T47D (cell line): ENCODE measurements at regions not wholly inside any gene's neighbourhood (a gene's known extent, or its start where the extent isn't known, plus 50 kb on each side); places are given as distances from the start of the nearest gene placed in this dataset.

Experiments used
- DNase-seq, 2 experiments: peaks; one replicate each; pipeline versions ENCODE4 v3.0.0 to v3.0.0-alpha.2; 2011 to 2012; ENCODE audit warnings: low read depth in 1 of 2, low spot score in 1 of 2
- JUND ChIP-seq: IDR thresholded peaks from 2 replicates; pipeline ENCODE4 v1.6.1; 2012; ENCODE audit warnings: low read depth
- in situ Hi-C: cut with HindIII; loops from 2 replicates; pipeline ENCODE4 v1.10.0; 2016; ENCODE audit warnings: low sequenced_read_pairs, low pct_unique_long_range_greater_than_20kb

DNA sequence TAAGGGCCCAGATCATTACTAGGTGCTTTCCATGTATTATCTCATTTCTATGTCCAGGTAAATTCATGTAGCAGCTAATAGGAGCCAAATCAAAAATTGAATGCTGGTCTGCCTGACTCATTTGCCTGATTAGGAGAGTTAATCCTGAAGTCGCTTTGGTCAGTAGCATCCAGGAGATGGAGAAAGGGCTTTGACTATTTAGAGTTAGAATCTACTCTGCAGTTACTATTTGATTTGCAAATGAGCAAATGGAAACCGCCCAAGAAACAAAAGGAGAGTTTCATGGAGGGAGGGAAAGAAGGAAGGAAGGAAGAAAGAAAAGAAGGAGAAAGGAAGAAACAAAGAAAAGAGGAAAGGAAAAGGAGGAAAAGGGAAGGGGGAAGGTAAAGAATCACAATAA lies 539.6 kb upstream of the MMS22L start:
- DNase-seq: no peak
- in situ Hi-C loops: no loop called here
- no peak for TF ChIP-seq JUND

DNA sequence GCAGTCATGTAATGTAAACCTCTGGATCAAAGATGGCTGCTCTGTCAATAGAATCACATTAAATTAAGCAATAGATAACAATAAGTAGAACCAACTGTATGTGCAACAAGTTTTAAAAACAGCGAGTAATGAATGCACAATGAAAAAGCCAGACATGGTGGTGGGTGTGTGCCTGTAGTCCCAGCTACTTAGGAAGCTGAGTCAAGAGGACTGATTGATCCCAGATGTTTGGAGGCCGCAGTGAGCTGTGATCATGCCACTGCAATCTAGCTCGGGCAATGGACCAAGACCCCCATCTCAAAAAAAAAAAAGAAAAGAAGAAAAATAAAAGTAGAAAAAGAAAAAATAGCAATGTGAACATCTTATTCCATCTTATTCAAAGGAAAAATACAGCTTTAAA lies 558.7 kb upstream of the MMS22L start:
- DNase-seq: no peak
- in situ Hi-C loops: no loop called here
- TF ChIP-seq JUND: no peak

- in situ Hi-C loops: no loop called here
- TF ChIP-seq JUND: no peak
- DNase-seq: no peak
Observed at GRCh38 chr6:97842521-97842920, 559.5 kb upstream of the MMS22L start.

DNA sequence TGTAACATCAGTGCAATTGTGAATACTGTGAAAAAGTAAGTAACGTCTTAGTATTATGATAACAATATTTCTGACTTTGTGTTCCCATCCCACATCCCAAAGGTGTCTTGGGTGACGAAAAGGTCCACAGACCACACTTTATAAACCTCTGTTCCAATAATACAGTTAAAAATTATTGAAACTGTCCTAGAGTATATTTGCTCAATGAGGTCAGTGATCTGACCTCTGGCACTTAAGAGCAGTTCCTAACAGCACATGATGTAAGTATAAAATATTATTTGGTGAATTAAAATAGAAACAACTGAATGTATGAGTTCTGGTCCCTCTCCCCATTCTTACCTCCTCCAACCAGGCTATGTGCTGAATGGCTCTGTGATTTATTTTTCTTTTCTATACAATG lies 566.4 kb upstream of the MMS22L start:
- TF ChIP-seq JUND: no peak
- in situ Hi-C loops: no loop called here

DNA sequence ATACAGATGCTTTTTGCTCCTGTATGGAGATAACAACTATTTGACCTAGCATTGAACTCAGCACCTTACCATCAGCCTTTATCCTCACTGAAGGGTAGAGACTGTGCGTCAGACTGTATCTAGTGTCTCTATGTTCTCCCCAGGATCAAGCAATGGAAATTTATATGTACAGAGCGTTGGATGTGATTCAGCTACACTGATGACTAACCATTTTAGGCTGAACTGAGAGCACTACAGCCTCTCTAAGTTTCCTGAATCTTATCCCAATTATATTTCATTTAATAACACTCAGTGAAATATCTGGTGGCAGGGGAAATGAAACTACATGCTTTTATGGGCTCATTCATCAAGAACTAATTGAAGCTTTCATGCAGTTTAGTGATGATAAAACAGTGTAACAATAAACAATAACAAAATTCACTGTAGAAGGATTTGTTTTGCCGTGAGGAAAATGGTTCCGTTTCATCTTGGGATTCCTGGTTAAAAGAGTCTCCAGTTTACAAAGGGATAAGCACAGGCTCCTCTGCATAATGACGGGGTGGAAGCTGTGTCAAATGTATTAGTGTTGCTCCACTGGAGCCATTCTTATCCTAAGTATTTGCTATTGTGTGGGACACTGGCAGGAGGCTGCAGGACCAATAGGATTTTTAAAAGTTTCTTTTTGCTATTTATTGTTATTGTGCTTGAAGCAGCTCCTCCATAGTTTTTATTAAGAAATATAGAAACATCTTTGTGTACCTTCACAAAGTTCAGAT lies 567.6 kb upstream of the MMS22L start:
- in situ Hi-C loops: no loop called here
- DNase-seq: no peak
- no peak for TF ChIP-seq JUND

More for the DNA sequence above, 566.4 kb upstream of the MMS22L start:
- no peak for DNase-seq

DNA sequence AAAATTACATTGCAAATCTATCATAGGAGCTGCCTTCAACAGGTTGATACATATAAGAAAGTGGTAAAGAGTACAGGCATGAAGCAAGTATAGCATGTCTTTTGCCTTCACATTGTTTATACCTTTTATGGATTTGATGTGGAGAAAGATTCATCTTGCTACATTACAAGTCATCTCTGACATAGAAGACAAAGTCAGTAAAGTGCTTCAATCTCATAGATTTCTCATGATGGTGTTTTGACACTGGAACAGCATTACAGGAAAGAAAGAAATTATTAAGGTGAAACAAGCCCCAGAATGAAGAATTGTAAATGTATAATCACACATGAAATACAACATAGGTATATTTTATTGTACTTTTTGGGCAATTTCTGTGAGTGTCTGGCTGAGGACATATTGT lies 580.7 kb upstream of the MMS22L start:
- in situ Hi-C loops: no loop called here
- no peak for DNase-seq
- TF ChIP-seq JUND: no peak

DNA sequence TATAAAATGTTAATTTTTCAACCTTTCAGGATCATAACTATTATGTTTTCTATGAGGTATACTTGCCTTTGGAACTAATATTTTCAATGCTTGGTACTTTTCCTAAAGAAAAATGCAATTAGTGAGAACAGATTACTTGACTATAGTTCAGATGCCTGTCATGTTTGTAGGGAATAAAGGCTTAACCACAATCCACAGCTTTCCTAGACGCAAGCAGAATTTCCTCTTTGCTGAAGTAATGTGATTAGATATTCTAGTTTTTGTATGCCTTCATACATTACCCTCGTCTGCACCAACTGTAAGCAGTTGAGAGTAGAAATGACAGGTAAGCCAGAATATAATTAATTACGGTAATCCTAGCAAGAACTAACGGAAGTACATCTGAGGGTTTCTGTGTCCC lies 581.4 kb upstream of the MMS22L start:
- in situ Hi-C loops: no loop called here
- no peak for TF ChIP-seq JUND
- DNase-seq: no peak

DNA sequence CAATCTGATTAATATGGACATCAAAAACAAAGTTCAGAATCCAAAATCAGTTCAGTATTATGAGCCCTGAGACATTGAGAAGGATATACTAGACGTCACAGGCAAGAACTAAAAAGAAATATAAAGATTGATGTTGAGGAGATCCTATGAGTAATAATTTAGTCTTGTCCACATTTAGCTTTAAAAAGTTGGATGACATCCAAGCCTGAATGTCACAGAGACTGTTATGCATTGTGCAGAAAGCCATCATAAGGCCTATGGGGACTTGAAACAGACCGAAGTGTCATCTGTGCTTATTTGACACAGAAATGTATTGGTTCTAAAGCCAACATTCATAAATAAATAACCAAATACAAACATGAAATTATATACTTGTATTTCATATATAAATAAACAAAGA lies 581.8 kb upstream of the MMS22L start:
- DNase-seq: no peak
- no peak for TF ChIP-seq JUND
- in situ Hi-C loops: no loop called here

- no peak for TF ChIP-seq JUND
- no peak for DNase-seq
- in situ Hi-C loops: no loop called here
Observed at GRCh38 chr6:97865612-97866011, 582.6 kb upstream of the MMS22L start.

- in situ Hi-C loops: no loop called here
- no peak for TF ChIP-seq JUND
- peak in 1 of 2 experiments; percentile 10 for DNase-seq
Observed at GRCh38 chr6:97866616-97867015, 583.6 kb upstream of the MMS22L start.

- no peak for TF ChIP-seq JUND
- in situ Hi-C loops: no loop called here
Observed at GRCh38 chr6:97867177-97867576, 584.2 kb upstream of the MMS22L start.

DNA sequence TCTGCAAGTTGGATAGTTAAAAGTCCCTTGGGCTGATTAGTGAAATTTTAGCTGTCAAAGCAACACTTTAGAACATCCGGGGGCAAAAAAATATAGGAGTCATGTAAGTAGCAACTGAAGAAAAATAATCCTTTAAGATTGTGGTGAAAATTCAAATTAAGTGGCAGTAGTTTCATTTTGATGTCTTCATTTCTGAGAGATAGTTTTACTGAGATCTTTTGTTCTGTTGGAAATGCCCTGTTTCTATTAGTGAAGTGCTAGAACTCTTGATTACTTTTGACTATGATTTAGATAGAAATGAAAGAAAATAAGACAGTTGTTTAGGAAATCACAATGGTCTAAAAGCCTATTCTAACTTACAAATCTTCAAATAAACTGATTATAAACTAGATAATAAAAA lies 587.3 kb upstream of the MMS22L start:
- in situ Hi-C loops: no loop called here
- no peak for TF ChIP-seq JUND
- DNase-seq: no peak

More at GRCh38 chr6:97867177-97867576, 584.2 kb upstream of the MMS22L start:
- no peak for DNase-seq

DNA sequence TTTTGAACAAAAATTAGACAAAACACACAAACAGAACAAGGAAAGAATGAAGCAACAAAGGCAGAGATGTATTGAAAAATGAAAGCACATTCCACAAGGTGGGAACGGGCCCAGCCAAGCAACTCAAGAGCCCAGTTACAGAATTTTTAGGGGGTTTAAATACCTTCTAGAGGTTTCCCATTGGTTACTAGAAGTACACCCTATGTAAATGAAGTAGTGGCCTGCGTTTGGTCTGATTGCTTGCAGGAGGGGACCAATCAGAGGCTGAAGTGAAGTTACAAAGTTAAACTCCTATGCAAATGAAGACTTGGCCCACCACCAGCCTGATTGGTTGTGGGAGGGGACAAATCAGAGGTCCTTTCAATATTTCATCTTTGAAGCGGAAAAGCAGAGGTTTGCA lies 593.7 kb upstream of the MMS22L start:
- no peak for DNase-seq
- TF ChIP-seq JUND: no peak
- in situ Hi-C loops: no loop called here

DNA sequence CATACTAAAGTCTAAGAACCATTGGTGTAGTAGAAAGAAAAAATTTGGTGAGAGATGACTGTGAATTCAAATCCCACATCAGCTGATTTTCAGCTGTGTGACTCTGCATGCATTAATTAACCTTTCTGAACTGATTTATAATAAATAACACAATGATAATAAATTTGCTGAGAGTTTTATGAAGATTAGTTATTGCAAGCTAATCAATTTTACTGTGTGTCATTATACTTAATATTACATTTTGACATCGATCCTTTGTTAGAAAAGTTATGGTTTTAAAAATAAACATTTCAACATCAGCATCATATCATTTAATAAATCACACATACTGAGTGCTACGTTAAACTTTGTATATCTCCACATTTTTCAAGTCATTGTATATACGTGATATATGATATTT lies 599.7 kb upstream of the MMS22L start:
- DNase-seq: no peak
- no peak for TF ChIP-seq JUND
- in situ Hi-C loops: no loop called here
